Fibroblast of pulmonary artery (primary cell): ENCODE measurements at regions not wholly inside any gene's neighbourhood (a gene's known extent, or its start where the extent isn't known, plus 50 kb on each side); places are given as distances from the start of the nearest gene placed in this dataset.
"Not testable (repeated sequence)": the region's sequence is repeated elsewhere in the genome, so short reads cannot be mapped to it uniquely, and the experiment has no call there.

Source experiments
- DNase-seq: peaks from one replicate; pipeline ENCODE4 v3.0.0-alpha.2; 2010; ENCODE audit warnings: low read depth
- H3K4me3 ChIP-seq: replicated peaks from 2 replicates; pipeline ENCODE4 v1.5.1; 2011; ENCODE audit warnings: low read depth, mild to moderate bottlenecking, control low read depth, low read length, moderate library complexity
- TF ChIP-seq, protein P1 (sequence below): IDR thresholded peaks from 2 replicates; pipeline ENCODE4 v1.5.1; 2011; ENCODE audit warnings: mild to moderate bottlenecking, control low read depth, low read length, inconsistent platforms; ENCODE audit errors: missing control alignments

DNA sequence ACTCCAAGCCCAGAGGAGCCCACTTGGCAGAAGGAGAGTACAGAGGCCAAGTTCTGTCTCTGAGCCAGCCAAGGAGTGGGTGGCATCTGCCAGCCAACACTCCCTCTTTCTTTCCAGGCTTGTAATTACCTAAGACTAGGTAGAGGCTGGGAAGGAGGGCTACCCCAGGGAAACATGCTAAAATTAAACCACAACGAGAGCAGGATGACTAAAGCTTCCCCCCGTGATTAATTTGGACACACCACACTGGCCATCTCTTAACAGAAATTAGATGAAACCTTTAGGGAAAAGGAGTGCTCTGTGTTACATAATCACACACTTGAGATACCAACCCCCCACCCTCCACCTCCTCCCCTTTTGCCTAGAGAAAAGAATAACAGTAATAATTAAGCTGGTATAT lies 102.1 kb upstream of the ZC3H12A start:
- TF ChIP-seq, protein P1, sequence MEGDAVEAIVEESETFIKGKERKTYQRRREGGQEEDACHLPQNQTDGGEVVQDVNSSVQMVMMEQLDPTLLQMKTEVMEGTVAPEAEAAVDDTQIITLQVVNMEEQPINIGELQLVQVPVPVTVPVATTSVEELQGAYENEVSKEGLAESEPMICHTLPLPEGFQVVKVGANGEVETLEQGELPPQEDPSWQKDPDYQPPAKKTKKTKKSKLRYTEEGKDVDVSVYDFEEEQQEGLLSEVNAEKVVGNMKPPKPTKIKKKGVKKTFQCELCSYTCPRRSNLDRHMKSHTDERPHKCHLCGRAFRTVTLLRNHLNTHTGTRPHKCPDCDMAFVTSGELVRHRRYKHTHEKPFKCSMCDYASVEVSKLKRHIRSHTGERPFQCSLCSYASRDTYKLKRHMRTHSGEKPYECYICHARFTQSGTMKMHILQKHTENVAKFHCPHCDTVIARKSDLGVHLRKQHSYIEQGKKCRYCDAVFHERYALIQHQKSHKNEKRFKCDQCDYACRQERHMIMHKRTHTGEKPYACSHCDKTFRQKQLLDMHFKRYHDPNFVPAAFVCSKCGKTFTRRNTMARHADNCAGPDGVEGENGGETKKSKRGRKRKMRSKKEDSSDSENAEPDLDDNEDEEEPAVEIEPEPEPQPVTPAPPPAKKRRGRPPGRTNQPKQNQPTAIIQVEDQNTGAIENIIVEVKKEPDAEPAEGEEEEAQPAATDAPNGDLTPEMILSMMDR: no peak
- H3K4me3 ChIP-seq: no peak overlapping the region
- DNase-seq: no peak

DNA sequence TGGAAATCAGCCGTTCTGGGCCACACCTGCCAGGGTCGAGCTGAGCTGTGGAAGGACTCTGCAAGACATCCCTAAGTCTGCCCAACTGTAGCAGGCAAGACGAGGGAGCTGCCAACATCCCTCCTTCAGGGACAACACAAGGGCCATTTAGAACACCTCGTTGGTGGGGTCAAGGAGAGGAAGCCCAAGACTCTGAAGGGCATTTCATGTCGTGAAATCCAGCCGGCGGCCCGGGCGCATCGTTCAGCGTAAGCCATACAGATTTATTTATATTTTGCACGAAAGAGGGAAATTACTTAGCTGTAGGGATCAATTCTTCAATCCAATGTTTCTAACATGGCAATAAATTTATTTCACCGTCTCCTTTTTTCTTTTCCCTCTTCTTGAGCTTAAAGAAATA lies 101.7 kb upstream of the ZC3H12A start:
- H3K4me3 ChIP-seq: no peak overlapping the region
- TF ChIP-seq, protein P1: no peak
- DNase-seq: no peak

DNA sequence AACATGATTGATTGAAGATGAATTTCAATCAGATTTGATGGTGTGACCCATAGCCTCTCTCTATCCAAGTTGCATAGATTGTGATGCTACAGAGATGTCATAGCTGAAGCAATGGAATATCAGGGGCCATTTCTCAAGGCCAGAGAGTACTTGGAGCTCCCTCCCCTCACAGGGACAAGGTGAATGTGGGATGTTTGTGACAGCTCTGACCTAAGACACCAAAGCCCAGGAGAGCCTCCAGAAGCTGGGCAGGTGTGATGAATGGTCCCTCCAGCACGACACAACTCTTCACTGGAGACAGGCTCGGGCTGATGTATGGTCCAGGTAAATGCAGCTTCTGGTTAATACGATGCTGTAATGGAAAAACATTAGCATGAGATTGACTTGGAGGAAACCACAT lies 101.0 kb upstream of the ZC3H12A start:
- no peak for DNase-seq
- H3K4me3 ChIP-seq: no peak overlapping the region
- TF ChIP-seq, protein P1: no peak

GRCh38 chr1:37380546-37380945 lies 93.8 kb upstream of the ZC3H12A start:
- H3K4me3 ChIP-seq, DNase-seq: not testable (repeated sequence)

DNA sequence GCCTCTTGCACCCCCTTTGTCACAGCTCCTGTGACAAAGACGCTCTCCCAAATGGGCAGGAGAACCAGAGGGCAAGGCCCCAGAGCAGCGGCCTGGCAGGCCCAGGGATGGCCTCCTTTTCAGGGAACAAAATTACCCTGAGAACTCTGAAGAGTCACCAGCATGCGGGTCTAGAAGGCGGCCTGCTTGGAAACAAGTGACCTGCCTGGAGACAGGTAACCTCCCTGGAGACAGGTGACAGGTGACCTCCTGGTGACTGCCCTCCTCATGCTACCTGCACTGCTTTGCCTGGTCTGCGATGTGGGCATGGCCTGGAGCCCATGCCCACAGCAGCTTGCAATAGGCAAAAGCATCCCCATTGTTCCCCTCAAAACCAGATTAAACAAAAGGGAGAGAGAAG lies 86.5 kb upstream of the ZC3H12A start:
- no peak for DNase-seq
- no peak overlapping the region for H3K4me3 ChIP-seq
- TF ChIP-seq, protein P1: no peak

- TF ChIP-seq, protein P1: no peak
Observed at GRCh38 chr1:37389327-37389726, 85.1 kb upstream of the ZC3H12A start.

GRCh38 chr1:37391211-37392011 lies 83.0 kb upstream of the ZC3H12A start:
- H3K4me3 ChIP-seq: no peak overlapping the region
- TF ChIP-seq, protein P1: no peak
- no peak for DNase-seq

More at GRCh38 chr1:37389327-37389726, 85.1 kb upstream of the ZC3H12A start:
- no peak for DNase-seq
- H3K4me3 ChIP-seq: no peak overlapping the region
